Activated naive CD4-positive, alpha-beta T cell treated with anti-CD3 and anti-CD28 coated beads, Interleukin-2, amount 50 U/mL, for 24 hours (primary cell): ENCODE measurements at regions not wholly inside any gene's neighbourhood (a gene's known extent, or its start where the extent isn't known, plus 50 kb on each side); places are given as distances from the start of the nearest gene placed in this dataset.
"Not testable (repeated sequence)": the region's sequence is repeated elsewhere in the genome, so short reads cannot be mapped to it uniquely, and the experiment has no call there.

ENCODE experiments used
- H3K27ac Mint-ChIP-seq: one replicate; pipeline ENCODE4 v1.8.0; 2021; ENCODE audit warnings: mild to moderate bottlenecking, mixed read lengths
- H3K27me3 Mint-ChIP-seq: one replicate; pipeline ENCODE4 v1.8.0; 2021; ENCODE audit warnings: mixed read lengths
- H3K36me3 Mint-ChIP-seq: one replicate; pipeline ENCODE4 v1.8.0; 2021; ENCODE audit warnings: mixed read lengths
- H3K4me1 Mint-ChIP-seq: one replicate; pipeline ENCODE4 v1.8.0; 2021; ENCODE audit warnings: mixed read lengths
- H3K4me3 Mint-ChIP-seq: one replicate; pipeline ENCODE4 v1.8.0; 2021; ENCODE audit warnings: mild to moderate bottlenecking, mixed read lengths
- H3K9me3 Mint-ChIP-seq: one replicate; pipeline ENCODE4 v1.8.0; 2021; ENCODE audit warnings: mixed read lengths

- Mint-ChIP-seq H3K27me3 (no peaks in the 10 kb centered on the region), H3K9me3 (peaks cover 29% of the 10 kb centered on the region), H3K27ac (no peak overlapping the region), H3K36me3 (peaks cover 4% of the 10 kb centered on the region), H3K4me3 (no peak overlapping the region), H3K4me1 (no peaks in the 10 kb centered on the region)
These were observed 902.8 kb upstream of the NDST4 start for GRCh38 chr4:116016201-116016600.

- Mint-ChIP-seq H3K27me3 (no peaks in the 10 kb centered on the region), H3K9me3 (peaks cover 29% of the 10 kb centered on the region), H3K36me3 (peaks cover 4% of the 10 kb centered on the region), H3K4me3 (no peak overlapping the region), H3K27ac (no peak overlapping the region), H3K4me1 (no peaks in the 10 kb centered on the region)
These were observed 902.1 kb upstream of the NDST4 start for GRCh38 chr4:116015549-116015948.

GRCh38 chr4:116015062-116015461 lies 901.6 kb upstream of the NDST4 start:
- no peaks in the 10 kb centered on the region for H3K27me3 Mint-ChIP-seq
- no peak overlapping the region for H3K27ac Mint-ChIP-seq
- peaks cover 29% of the 10 kb centered on the region for H3K9me3 Mint-ChIP-seq
- no peaks in the 10 kb centered on the region for H3K4me1 Mint-ChIP-seq
- H3K4me3 Mint-ChIP-seq: no peak overlapping the region
- peaks cover 4% of the 10 kb centered on the region for H3K36me3 Mint-ChIP-seq

- H3K4me3 Mint-ChIP-seq: no peak overlapping the region
- no peaks in the 10 kb centered on the region for H3K27me3 Mint-ChIP-seq
- no peak overlapping the region for H3K27ac Mint-ChIP-seq
- peaks cover 17% of the 10 kb centered on the region for H3K9me3 Mint-ChIP-seq
- H3K36me3 Mint-ChIP-seq: peaks cover 3% of the 10 kb centered on the region
- H3K4me1 Mint-ChIP-seq: no peaks in the 10 kb centered on the region
These were observed 897.5 kb upstream of the NDST4 start for GRCh38 chr4:116010923-116011322.

- Mint-ChIP-seq H3K9me3 (peaks cover 5% of the 10 kb centered on the region), H3K4me1 (no peaks in the 10 kb centered on the region), H3K4me3 (no peak overlapping the region), H3K36me3 (no peaks in the 10 kb centered on the region), H3K27me3 (no peaks in the 10 kb centered on the region), H3K27ac (no peak overlapping the region)
These were observed 892.3 kb upstream of the NDST4 start for GRCh38 chr4:116005806-116006088.

- H3K27ac Mint-ChIP-seq: no peak overlapping the region
- no peaks in the 10 kb centered on the region for H3K27me3 Mint-ChIP-seq
- H3K4me3 Mint-ChIP-seq: no peak overlapping the region
- H3K36me3 Mint-ChIP-seq: no peaks in the 10 kb centered on the region
- no peaks in the 10 kb centered on the region for H3K4me1 Mint-ChIP-seq
- peaks cover 5% of the 10 kb centered on the region for H3K9me3 Mint-ChIP-seq
These were observed 891.8 kb upstream of the NDST4 start for GRCh38 chr4:116005037-116005805.

- Mint-ChIP-seq H3K36me3 (no peaks in the 10 kb centered on the region), H3K4me3 (no peak overlapping the region), H3K4me1 (no peaks in the 10 kb centered on the region), H3K27me3 (no peaks in the 10 kb centered on the region), H3K27ac (no peak overlapping the region), H3K9me3 (peaks cover 5% of the 10 kb centered on the region)
These were observed 887.9 kb upstream of the NDST4 start for GRCh38 chr4:116001291-116001690.

- H3K9me3 Mint-ChIP-seq: peaks cover under 1% of the 10 kb centered on the region
- H3K27ac Mint-ChIP-seq: no peak overlapping the region
- no peaks in the 10 kb centered on the region for H3K36me3 Mint-ChIP-seq
- no peak overlapping the region for H3K4me3 Mint-ChIP-seq
- no peaks in the 10 kb centered on the region for H3K4me1 Mint-ChIP-seq
- no peaks in the 10 kb centered on the region for H3K27me3 Mint-ChIP-seq
These were observed 873.2 kb upstream of the NDST4 start for GRCh38 chr4:115986573-115986972.

- H3K27ac Mint-ChIP-seq, H3K9me3 Mint-ChIP-seq, H3K27me3 Mint-ChIP-seq, H3K4me1 Mint-ChIP-seq, H3K36me3 Mint-ChIP-seq, H3K4me3 Mint-ChIP-seq: not testable (repeated sequence)
These were observed 862.1 kb upstream of the NDST4 start for GRCh38 chr4:115975421-115976001.

GRCh38 chr4:115973768-115974167 lies 860.3 kb upstream of the NDST4 start:
- H3K27me3 Mint-ChIP-seq: no peaks in the 10 kb centered on the region
- H3K9me3 Mint-ChIP-seq: no peaks in the 10 kb centered on the region
- H3K36me3 Mint-ChIP-seq: no peaks in the 10 kb centered on the region
- no peak overlapping the region for H3K27ac Mint-ChIP-seq
- H3K4me3 Mint-ChIP-seq: no peak overlapping the region
- no peaks in the 10 kb centered on the region for H3K4me1 Mint-ChIP-seq

GRCh38 chr4:115972967-115973366 lies 859.5 kb upstream of the NDST4 start:
- Mint-ChIP-seq H3K27me3 (no peaks in the 10 kb centered on the region), H3K4me1 (no peaks in the 10 kb centered on the region), H3K9me3 (no peaks in the 10 kb centered on the region), H3K27ac (no peak overlapping the region), H3K4me3 (no peak overlapping the region), H3K36me3 (no peaks in the 10 kb centered on the region)

- Mint-ChIP-seq H3K4me1 (no peaks in the 10 kb centered on the region), H3K27ac (no peak overlapping the region), H3K9me3 (no peaks in the 10 kb centered on the region), H3K27me3 (no peaks in the 10 kb centered on the region), H3K4me3 (no peak overlapping the region), H3K36me3 (no peaks in the 10 kb centered on the region)
These were observed 857.4 kb upstream of the NDST4 start for GRCh38 chr4:115970859-115971258.

GRCh38 chr4:115969756-115970155 lies 856.3 kb upstream of the NDST4 start:
- no peaks in the 10 kb centered on the region for H3K36me3 Mint-ChIP-seq
- no peak overlapping the region for H3K27ac Mint-ChIP-seq
- H3K9me3 Mint-ChIP-seq: no peaks in the 10 kb centered on the region
- no peak overlapping the region for H3K4me3 Mint-ChIP-seq
- H3K27me3 Mint-ChIP-seq: no peaks in the 10 kb centered on the region
- no peaks in the 10 kb centered on the region for H3K4me1 Mint-ChIP-seq

- Mint-ChIP-seq H3K9me3 (no peaks in the 10 kb centered on the region), H3K27me3 (no peaks in the 10 kb centered on the region), H3K4me3 (no peak overlapping the region), H3K36me3 (no peaks in the 10 kb centered on the region), H3K4me1 (no peaks in the 10 kb centered on the region), H3K27ac (no peak overlapping the region)
These were observed 852.2 kb upstream of the NDST4 start for GRCh38 chr4:115965588-115965987.

GRCh38 chr4:115956054-115956796 lies 842.8 kb upstream of the NDST4 start:
- H3K27ac Mint-ChIP-seq, H3K27me3 Mint-ChIP-seq, H3K4me3 Mint-ChIP-seq, H3K4me1 Mint-ChIP-seq, H3K36me3 Mint-ChIP-seq, H3K9me3 Mint-ChIP-seq: not testable (repeated sequence)

- Mint-ChIP-seq H3K36me3 (no peaks in the 10 kb centered on the region), H3K9me3 (peaks cover 7% of the 10 kb centered on the region), H3K4me1 (no peaks in the 10 kb centered on the region), H3K27me3 (no peaks in the 10 kb centered on the region), H3K4me3 (no peak overlapping the region), H3K27ac (no peak overlapping the region)
These were observed 837.4 kb upstream of the NDST4 start for GRCh38 chr4:115950806-115951205.
